Epidermal melanocyte (primary cell): ENCODE measurements at regions not wholly inside any gene's neighbourhood (a gene's known extent, or its start where the extent isn't known, plus 50 kb on each side); places are given as distances from the start of the nearest gene placed in this dataset.
A peak's percentile ranks its signal among the peaks of the same experiment; 100 is the strongest.

ENCODE experiments used
- DNase-seq: peaks from one replicate; pipeline ENCODE4 v3.0.0; 2011; ENCODE audit warnings: low spot score; ENCODE audit not compliant: insufficient read length

- no peak for DNase-seq
Observed at GRCh38 chr6:112710710-112711109, 363.6 kb downstream of the RFPL4B start.

GRCh38 chr6:112713402-112713801 is 366.3 kb downstream of the RFPL4B start:
- no peak for DNase-seq

DNA sequence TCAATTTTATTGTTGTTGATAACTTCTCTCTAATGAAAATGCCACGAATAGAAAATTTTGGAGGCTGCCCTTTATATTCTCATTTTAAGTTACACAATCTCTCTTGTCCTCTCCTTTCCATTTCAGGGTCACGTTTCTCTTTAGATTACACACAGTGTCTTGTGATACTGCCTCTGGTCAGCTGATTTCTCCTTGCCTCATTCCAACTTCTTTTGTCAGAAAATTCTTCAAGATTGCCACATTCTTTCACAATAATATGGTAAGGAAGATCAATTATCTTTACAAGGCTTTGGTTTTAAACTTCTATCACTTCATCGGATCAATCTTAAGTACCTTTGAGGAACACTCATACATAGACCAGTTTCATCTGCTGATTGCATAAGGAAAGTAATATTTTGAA is 370.3 kb downstream of the RFPL4B start:
- no peak for DNase-seq

- DNase-seq = no peak
Observed at GRCh38 chr6:112717856-112718255, 370.7 kb downstream of the RFPL4B start.

GRCh38 chr6:112725541-112726085 is 378.5 kb downstream of the RFPL4B start:
- DNase-seq = no peak

DNA sequence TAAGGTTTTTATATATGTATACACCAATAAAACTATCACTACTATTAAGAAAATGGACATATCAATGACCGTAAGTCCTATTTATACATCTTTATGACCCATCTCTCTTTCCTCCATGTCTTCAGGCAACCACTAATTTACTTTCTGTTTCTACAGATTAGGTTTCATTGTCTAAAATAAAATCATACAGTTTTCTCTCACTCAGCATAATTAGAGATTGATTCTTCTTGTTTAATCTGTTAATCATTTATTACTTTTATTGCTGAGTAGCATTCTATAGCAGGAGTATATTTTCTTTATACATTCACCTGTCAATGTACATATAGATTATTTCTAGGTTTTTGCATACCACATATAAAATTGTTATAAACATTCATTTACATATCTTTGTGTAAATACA is 388.0 kb downstream of the RFPL4B start:
- DNase-seq = no peak

DNA sequence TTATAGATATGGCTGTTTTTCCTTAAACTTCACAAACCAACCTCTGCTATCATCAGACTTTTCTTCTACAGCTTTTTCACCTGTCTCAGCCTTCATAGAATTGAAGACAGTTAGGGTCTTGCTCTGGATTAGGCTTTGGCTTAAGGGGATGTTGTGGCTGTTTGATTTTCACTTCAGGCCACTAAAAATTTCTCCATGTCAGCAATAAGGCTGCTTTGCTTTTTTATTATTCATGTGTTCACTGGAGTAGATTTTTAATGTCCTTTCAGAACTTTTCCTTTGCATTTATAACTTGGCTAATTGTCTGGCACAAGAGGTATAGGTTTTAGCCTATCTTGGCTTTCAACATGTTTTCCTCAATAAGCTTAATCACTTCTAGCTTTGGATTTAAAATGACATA is 392.6 kb downstream of the RFPL4B start:
- DNase-seq = no peak

DNA sequence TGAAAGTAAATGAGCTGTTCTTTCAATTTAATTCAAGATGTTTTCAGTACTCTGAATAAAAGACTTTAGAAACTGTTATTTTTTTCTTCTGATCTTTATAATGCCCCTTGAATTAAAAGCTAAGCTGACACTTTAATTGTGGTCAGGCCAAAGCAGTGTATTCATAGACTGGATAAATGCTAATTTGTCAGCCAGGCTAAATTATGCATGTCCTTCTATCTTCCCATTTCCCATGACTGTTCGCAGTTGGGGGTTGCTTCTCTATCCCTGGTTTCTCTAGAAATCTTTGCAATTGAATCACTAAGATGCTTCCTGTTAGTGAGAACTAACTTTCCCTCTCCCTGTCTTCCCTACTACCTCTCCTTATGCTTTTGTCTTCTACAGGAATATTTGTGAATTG is 396.2 kb downstream of the RFPL4B start:
- no peak for DNase-seq

- DNase-seq = no peak
Observed at GRCh38 chr6:112744827-112745226, 397.7 kb downstream of the RFPL4B start.

GRCh38 chr6:112745765-112746164 is 398.6 kb downstream of the RFPL4B start:
- DNase-seq = no peak

GRCh38 chr6:112749673-112750072 is 402.5 kb downstream of the RFPL4B start:
- DNase-seq = no peak

DNA sequence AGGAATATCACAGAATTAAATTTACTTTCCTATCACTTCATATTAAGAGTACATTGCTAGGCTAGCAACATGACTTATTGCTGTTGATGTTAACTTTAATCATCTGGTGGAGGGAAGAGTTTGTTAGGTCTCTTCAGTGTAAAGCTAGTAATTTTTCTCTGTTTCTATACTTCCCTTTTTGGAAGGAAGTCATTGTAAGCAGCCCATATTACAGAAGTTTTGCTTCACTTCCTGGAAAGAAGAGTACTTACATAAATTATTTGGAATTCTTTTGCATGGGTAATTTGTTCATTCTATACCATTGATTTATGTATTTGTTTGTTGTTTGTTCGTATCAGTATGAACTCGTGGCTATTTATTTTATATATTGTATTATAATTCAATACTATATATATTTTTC is 405.2 kb downstream of the RFPL4B start:
- DNase-seq = no peak

GRCh38 chr6:112752791-112753190 is 405.7 kb downstream of the RFPL4B start:
- DNase-seq = no peak

- no peak for DNase-seq
Observed at GRCh38 chr6:112760831-112761230, 413.7 kb downstream of the RFPL4B start.

DNA sequence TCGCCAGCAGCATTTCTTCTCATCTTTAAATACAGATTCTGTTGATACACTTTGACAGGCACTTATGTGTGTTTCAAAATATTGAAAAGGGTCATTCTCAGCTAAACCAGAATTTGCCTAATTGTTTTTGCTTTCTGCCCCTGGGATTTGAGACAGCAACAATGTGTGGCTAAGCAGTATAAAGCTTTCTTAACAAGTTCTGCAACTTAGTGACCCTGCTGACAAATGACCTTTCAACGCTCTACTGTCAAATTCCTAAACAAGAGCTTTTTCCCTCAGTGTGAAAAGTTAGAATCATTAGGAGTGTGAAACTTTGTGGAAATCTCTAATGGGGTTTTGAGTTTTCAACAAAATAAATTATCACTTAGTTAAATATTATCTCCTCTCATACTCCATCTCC is 414.6 kb downstream of the RFPL4B start:
- no peak for DNase-seq

GRCh38 chr6:112764377-112764776 is 417.2 kb downstream of the RFPL4B start:
- no peak for DNase-seq

DNA sequence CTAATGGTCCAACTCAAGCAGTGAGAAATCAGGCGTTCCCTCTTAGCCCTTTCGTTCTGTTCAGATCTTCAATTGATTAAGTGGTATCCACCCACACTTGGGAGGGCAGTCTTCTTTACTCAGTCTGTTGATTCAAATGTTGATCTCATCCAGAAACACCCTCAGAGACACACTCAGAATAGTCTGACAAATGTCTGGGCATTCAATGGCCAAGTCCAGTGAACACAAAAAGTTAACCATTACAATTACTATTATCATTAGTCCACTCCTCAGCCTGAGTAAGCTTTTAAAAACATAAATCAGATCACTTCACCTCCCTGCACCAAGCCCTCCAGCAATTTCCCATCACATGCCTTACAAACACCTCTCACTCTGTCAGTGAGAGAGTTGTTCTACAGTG is 423.2 kb downstream of the RFPL4B start:
- DNase-seq = no peak

DNA sequence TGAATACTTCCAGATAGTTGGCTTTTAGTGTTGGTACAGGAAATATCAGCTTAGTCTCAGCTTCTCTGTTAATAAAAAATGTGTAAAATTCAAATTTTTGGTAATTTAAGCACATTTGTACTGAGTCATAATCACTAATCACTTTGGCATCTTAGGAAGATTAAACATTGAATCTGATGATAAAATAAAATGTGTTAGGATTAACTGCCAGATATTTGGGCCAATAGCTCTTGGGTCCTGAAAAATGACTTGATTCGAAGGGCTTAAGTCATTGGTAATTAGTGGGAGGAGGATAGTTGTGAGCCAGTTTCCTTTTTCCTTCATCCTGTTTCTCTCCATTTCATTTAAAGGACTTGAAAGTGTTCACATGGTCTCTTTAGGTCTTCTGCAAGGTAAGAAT is 426.1 kb downstream of the RFPL4B start:
- DNase-seq = no peak

- no peak for DNase-seq
Observed at GRCh38 chr6:112774319-112774718, 427.2 kb downstream of the RFPL4B start.

GRCh38 chr6:112780498-112781096 is 433.5 kb downstream of the RFPL4B start:
- DNase-seq = peak; percentile 79

DNA sequence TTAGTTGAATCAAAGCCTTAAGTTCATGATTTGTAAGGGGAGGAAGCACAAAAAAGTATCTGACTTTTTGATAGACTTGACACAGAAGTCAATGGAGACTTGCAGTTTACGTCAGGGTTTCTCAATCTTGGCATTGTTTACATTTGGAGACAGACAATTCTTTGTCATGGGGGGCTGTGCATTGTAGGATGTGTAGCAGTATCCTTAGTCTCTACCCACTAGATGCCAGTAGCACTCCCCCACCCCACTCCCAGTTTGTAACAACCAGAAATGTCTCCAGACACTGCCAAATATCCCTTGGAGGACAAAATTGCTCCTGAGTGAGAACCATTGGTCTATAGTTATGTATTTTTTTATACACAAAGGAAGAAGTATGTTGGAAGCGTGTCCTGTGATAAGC is 434.1 kb downstream of the RFPL4B start:
- no peak for DNase-seq

DNA sequence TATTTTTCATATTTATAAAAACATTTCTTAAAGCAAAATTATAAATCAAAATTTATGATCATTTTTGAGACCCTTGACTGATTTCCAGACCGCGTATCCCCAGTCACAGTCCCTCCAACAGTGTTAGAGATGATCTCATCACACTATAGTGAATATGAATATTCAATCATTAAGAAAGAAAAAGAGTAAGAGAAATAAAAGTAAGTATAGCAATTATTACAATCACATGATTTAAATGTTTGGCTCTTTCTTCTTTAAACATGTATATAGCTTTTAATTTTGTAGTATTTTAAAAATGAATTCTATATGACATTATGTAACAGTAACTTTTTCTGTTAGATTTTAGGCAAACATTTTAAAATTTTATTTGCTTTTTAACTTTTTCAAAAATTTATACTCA is 438.3 kb downstream of the RFPL4B start:
- DNase-seq = no peak

DNA sequence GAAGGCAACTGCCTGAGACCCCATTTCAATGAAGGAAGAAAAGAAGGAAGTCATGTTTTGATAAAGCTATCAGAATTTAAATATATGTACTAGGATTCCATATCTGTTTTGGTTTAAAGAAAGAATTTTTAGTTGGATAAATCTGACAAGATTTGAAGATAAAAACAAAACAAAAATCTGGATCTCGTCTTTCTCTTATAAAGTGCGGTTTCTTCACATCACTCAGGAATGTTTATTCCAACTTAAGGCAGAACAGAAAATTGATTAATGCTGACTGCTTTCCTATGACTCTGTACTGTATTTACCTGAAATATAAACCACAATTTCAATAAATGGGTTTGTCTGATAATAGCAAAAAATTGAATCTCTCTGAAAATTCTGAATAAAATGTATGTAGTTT is 439.7 kb downstream of the RFPL4B start:
- DNase-seq = no peak

- no peak for DNase-seq
Observed at GRCh38 chr6:112787371-112787770, 440.2 kb downstream of the RFPL4B start.
